ENCODE measurements at regions not wholly inside any gene's neighbourhood (a gene's known extent, or its start where the extent isn't known, plus 50 kb on each side); places are given as distances from the start of the nearest gene placed in this dataset.

DNA sequence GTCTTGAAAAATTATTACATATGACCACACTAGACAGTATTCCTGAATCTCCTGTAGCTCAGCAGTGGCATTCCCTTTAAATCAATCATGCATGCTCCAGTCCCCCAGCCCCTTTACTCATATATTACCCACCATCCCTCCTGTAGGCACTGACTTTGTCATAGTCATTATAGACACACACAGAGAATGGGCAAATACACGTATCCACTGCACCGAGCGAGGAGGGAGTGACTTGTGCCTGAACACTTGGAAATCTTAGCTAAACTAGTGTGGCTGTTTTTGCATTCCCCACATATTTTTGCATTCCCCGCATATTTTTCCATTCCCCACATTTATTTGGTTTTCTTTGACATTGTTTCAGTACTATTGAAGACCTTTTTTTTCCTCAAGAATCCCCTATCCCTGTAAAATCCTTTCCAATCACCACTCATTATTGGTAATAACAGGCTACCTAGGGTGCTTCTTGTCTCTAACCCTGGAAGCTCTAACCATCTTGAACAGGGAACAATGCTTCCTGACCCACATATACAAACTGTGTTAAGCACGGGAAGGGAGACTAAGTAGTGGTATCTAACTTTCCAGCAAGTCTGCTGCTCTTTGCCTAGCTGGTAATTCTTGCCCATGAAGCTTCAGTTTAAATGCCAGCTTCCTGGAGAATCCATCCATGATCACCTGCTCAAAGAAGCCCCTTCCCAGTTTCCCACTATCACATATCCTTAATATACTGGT is 534.4 kb upstream of the CAMK1G start:
- TF ChIP-seq POLR2A (IDR thresholded peaks at IDR 0.05; ENCODE audit: low read depth, low read length) (no peak), POLR2AphosphoS5 (IDR thresholded peaks at IDR 0.05; ENCODE audit: low read depth, low read length) (no peak), TAF1 (IDR thresholded peaks at IDR 0.05; ENCODE audit: low read depth, low read length) (no peak)

Data from GM12891 (cell line).